GM12878 (cell line): ENCODE measurements at regions not wholly inside any gene's neighbourhood (a gene's known extent, or its start where the extent isn't known, plus 50 kb on each side); places are given as distances from the start of the nearest gene placed in this dataset.

Source experiments
- ATAC-seq: fragments of 200-7000 bp; cut with Tn5 transposase; 3 replicates; pipeline ENCODE4 v1.9.1; 2020; ENCODE audit warnings: mild to moderate bottlenecking, moderate library complexity
- BruUV-seq: library from RNA; stranded (reverse); fragments of 400-500 nt; replicated peaks from 2 replicates; lab custom pipeline; 2021; lab: Mats Ljungman, UMichigan
- CTCF ChIA-PET: fragments of 300-600 bp; sonication (Branson Sonifier 250); formaldehyde crosslinking; extraction: SDS; loops from one replicate; lab custom pipeline; 2021; ENCODE audit warnings: inconsistent platforms; lab: Yijun Ruan, JAX
- POLR2A ChIA-PET: fragments of 350-600 bp; formaldehyde crosslinking; extraction: SDS; loops from one replicate; lab custom pipeline; 2021; ENCODE audit warnings: inconsistent platforms; lab: Charles Lee
- RAD21 ChIA-PET: fragments of 300-600 bp; sonication (Branson Sonifier 250); formaldehyde crosslinking; loops from one replicate; lab custom pipeline; 2023; ENCODE audit warnings: antibody characterized with exemption; ENCODE audit not compliant: unreplicated experiment; lab: Charles Lee
- SMC1A ChIA-PET: fragments of 300-600 bp; sonication (Branson Sonifier 250); formaldehyde crosslinking; loops from one replicate; lab custom pipeline; 2023; ENCODE audit not compliant: unreplicated experiment, uncharacterized antibody; lab: Charles Lee
- DNase-seq: peaks from one replicate; pipeline ENCODE4 v3.0.0-alpha.2; 2011; ENCODE audit warnings: low read depth, low spot score
- FAIRE-seq: peaks from 3 replicates; lab custom pipeline; 2011; peaks lifted over from hg19 to GRCh38; lab: Jason Lieb, UNC
- H2AFZ ChIP-seq: 2 replicates; pipeline ENCODE4 v1.6.0; 2011; ENCODE audit warnings: low read depth, low read length, control low read depth; ENCODE audit not compliant: control insufficient read depth
- H3K27ac ChIP-seq: 2 replicates; pipeline ENCODE4 v1.5.1; 2011; ENCODE audit warnings: control low read depth; ENCODE audit not compliant: control insufficient read depth, insufficient read depth
- H3K27me3 ChIP-seq, 2 experiments: replicated peaks in 1 of 2; 2 replicates each; pipeline versions ENCODE4 v1.6.0 to v1.6.1; 2011; ENCODE audit warnings: low read length in 1 of 2; ENCODE audit not compliant: control insufficient read depth in 2 of 2, insufficient read depth in 2 of 2
- H3K36me3 ChIP-seq, 2 experiments: 2 replicates each; pipeline ENCODE4 v1.5.1; 2011; ENCODE audit warnings: low read length in 1 of 2; ENCODE audit not compliant: control insufficient read depth in 2 of 2, insufficient read depth in 2 of 2
- H3K4me1 ChIP-seq: 2 replicates; pipeline ENCODE4 v1.6.1; 2011; ENCODE audit warnings: mild to moderate bottlenecking, low read length, moderate library complexity, mixed read lengths; ENCODE audit not compliant: control insufficient read depth, insufficient read depth
- H3K4me2 ChIP-seq: 2 replicates; pipeline ENCODE4 v1.6.0; 2011; ENCODE audit warnings: control low read depth; ENCODE audit not compliant: control insufficient read depth, insufficient read depth
- H3K4me3 ChIP-seq: fragments of 200-600 bp; sonication (generic); 2 replicates; pipeline ENCODE4 v1.5.1; 2016
- H3K79me2 ChIP-seq: 2 replicates; pipeline ENCODE4 v1.6.0; 2011; ENCODE audit warnings: low read length; ENCODE audit not compliant: control insufficient read depth, insufficient read depth
- H3K9ac ChIP-seq: 2 replicates; pipeline ENCODE4 v1.8.0; 2011; ENCODE audit warnings: low read length, control low read depth, mixed read lengths; ENCODE audit not compliant: control insufficient read depth, insufficient read depth
- H3K9me3 ChIP-seq: replicated peaks from 3 replicates; pipeline ENCODE4 v1.5.1; 2011; ENCODE audit warnings: mild to moderate bottlenecking, low read length; ENCODE audit not compliant: control insufficient read depth, insufficient read depth
- H4K20me1 ChIP-seq: 2 replicates; pipeline ENCODE4 v1.6.0; 2011; ENCODE audit not compliant: control insufficient read depth, insufficient read depth
- BACH1 ChIP-seq: fragments of 450-650 bp; IDR thresholded peaks from 2 replicates; pipeline ENCODE4 v1.6.1; 2017; ENCODE audit warnings: mild to moderate bottlenecking, borderline replicate concordance
- BCLAF1 ChIP-seq: fragments of 450-650 bp; IDR thresholded peaks from 2 replicates; pipeline ENCODE4 v1.6.1; 2017; ENCODE audit warnings: antibody characterized with exemption, mild to moderate bottlenecking, moderate library complexity
- CBX3 ChIP-seq: fragments of 200-600 bp; sonication (generic); IDR thresholded peaks from 2 replicates; pipeline ENCODE4 v1.6.1; 2016; ENCODE audit warnings: low read depth, borderline replicate concordance
- CBX5 ChIP-seq: sonication (generic); IDR thresholded peaks from 2 replicates; pipeline ENCODE4 v1.6.1; 2016; ENCODE audit warnings: low read depth, moderate library complexity, mild to moderate bottlenecking, inconsistent platforms
- CHD4 ChIP-seq: fragments of 200-600 bp; sonication (generic); IDR thresholded peaks from 2 replicates; pipeline ENCODE4 v1.6.1; 2016; ENCODE audit warnings: mild to moderate bottlenecking
- E2F8 ChIP-seq: fragments of 450-650 bp; IDR thresholded peaks from 2 replicates; pipeline ENCODE4 v1.6.1; 2018; ENCODE audit warnings: mild to moderate bottlenecking, low read depth, moderate library complexity; ENCODE audit not compliant: partially characterized antibody
- JUNB ChIP-seq: IDR thresholded peaks from 2 replicates; pipeline ENCODE4 v1.6.1; 2016; ENCODE audit warnings: antibody characterized with exemption, mild to moderate bottlenecking
- NR2C2 ChIP-seq: IDR thresholded peaks from 2 replicates; pipeline ENCODE4 v1.6.1; 2011; ENCODE audit warnings: borderline replicate concordance, low read depth; ENCODE audit not compliant: control insufficient read depth, insufficient read length
- PAX5 ChIP-seq: IDR thresholded peaks from 2 replicates; pipeline ENCODE4 v1.6.1; 2011; ENCODE audit warnings: low read depth, low read length, borderline replicate concordance
- POLR2AphosphoS2 ChIP-seq: IDR thresholded peaks from 2 replicates; pipeline ENCODE4 v1.6.1; 2011; ENCODE audit warnings: low read depth, mild to moderate bottlenecking, low read length, improper control_type of control experiment, moderate library complexity
- RFX5 ChIP-seq: IDR thresholded peaks from 2 replicates; pipeline ENCODE4 v1.6.1; 2011; ENCODE audit warnings: low read depth, low read length, improper control_type of control experiment
- SRF ChIP-seq, 2 experiments: IDR thresholded peaks; 2 replicates each; pipeline ENCODE4 v1.6.1; 2011; ENCODE audit warnings: low read depth in 2 of 2, low read length in 2 of 2, mild to moderate bottlenecking in 1 of 2, moderate library complexity in 1 of 2
- ZNF24 ChIP-seq: fragments of 450-650 bp; IDR thresholded peaks from 2 replicates; pipeline ENCODE4 v1.6.1; 2017; ENCODE audit warnings: antibody characterized with exemption, mild to moderate bottlenecking
- ZNF384 ChIP-seq: IDR thresholded peaks from 2 replicates; pipeline ENCODE4 v1.6.1; 2012; ENCODE audit warnings: low read depth, mild to moderate bottlenecking, low read length, improper control_type of control experiment, borderline replicate concordance
- WGBS: methylation state at CpG from one replicate; pipeline ENCODE4 v1.1.6; 2016; ENCODE audit warnings: low lambda C conversion rate; ENCODE audit not compliant: insufficient replicate concordance, insufficient coverage; ENCODE audit errors: missing lambda C conversion rate; 5-methylcytosine and 5-hydroxymethylcytosine counted together
- in situ Hi-C: fragments of 300-500 bp; cut with MboI; formaldehyde crosslinking; loops from 9 replicates; pipeline ENCODE4 v1.14.3; 2018; ENCODE audit warnings: mixed read lengths
- intact Hi-C: fragments of 100-400 bp; cut with micrococcal nuclease; formaldehyde crosslinking; loops from one replicate; pipeline ENCODE4 v1.14.2; 2022; ENCODE audit not compliant: unreplicated experiment

- ChIA-PET POLR2A (no interaction called here), SMC1A (interaction anchor here (0.8 to 2.3 kb wide), 5 partner anchors 11 to 71 kb away, joined by 3 to 7 read pairs (median 3); no protein-coding TSS in a partner anchor), RAD21 (interaction anchor here (0.5 kb wide), 1 partner anchor 1831 kb away, joined by 3 read pairs; no protein-coding TSS in a partner anchor), CTCF (interaction anchor here (1.3 kb wide), 1 partner anchor 10 kb away, joined by 4 read pairs; no protein-coding TSS in a partner anchor)
- Histone ChIP-seq H3K4me1 (no peaks in the 10 kb centered on the region), H3K9me3 (no peaks in the 10 kb centered on the region), H3K27me3 (no peaks in the 10 kb centered on the region), H3K36me3 (peaks cover 0 to 8% of the 10 kb centered on the region in 2 experiments; a peak in 3 of 4 replicates), H3K4me3 (no peak overlapping the region), H3K27ac (no peak overlapping the region), H4K20me1 (peaks cover 5% of the 10 kb centered on the region), H2AFZ (no peak overlapping the region), H3K4me2 (no peak overlapping the region), H3K9ac (no peak overlapping the region), H3K79me2 (peaks cover 8% of the 10 kb centered on the region)
- FAIRE-seq (no peak), ATAC-seq (no peak), DNase-seq (no peak)
- in situ Hi-C loops, result no loop called here
- intact Hi-C loops, result no loop called here
- BruUV-seq, result TSS peak; percentile 12
- 38% methylated on average over 2 of the region's 2 CpGs for WGBS
- TF ChIP-seq ZNF384 (no peak), ZNF24 (no peak), JUNB (no peak), SRF (IDR thresholded peaks at IDR 0.05; ENCODE audit: low read depth in 2 of 2, low read length in 2 of 2) (no peak), BACH1 (no peak), POLR2AphosphoS2 (no peak), BCLAF1 (no peak), E2F8 (no peak), NR2C2 (no peak), CHD4 (no peak), PAX5 (no peak), CBX3 (no peak), CBX5 (no peak), RFX5 (no peak)
Measured at GRCh38 chr17:77359236-77359635, 218.5 kb downstream of the SEC14L1 start.
